ENCODE measurements at regions not wholly inside any gene's neighbourhood (a gene's known extent, or its start where the extent isn't known, plus 50 kb on each side); places are given as distances from the start of the nearest gene placed in this dataset.

DNA sequence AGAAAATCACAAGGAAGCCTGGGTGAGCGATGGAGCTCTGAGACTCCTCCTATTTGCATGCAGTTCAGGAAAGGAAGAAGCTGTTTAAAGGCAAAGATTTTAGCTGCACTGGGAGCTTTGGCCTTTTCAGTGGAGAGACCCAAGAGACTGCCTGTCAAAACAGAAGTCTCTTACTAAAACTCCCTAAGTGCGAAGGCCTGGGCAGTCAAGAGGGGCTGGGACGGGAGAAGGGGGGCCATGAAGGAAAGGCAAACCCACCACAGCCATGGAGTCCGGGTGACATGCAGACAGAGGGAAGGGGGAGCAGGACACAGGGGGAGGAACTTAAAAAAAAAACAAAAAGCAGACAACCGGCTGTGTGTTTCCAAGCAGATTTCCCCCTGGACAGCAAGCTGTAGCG is 537.6 kb upstream of the NOX3 start:
- TF ChIP-seq SMC3 (IDR thresholded peaks at IDR 0.05; ENCODE audit: low read depth, low read length) (no peak), MXI1 (IDR thresholded peaks at IDR 0.05; ENCODE audit: borderline replicate concordance, low read depth, low read length) (no peak), POLR2A (IDR thresholded peaks at IDR 0.05; ENCODE audit: low read depth, low read length) (no peak), BHLHE40 (IDR thresholded peaks at IDR 0.05; ENCODE audit: low read depth, low read length) (no peak), NFE2L2 (IDR thresholded peaks at IDR 0.05; ENCODE audit: low read depth, low read length) (no peak), FOS (IDR thresholded peaks at IDR 0.05; ENCODE audit: low read depth, low read length) (no peak), RAD21 (IDR thresholded peaks at IDR 0.05; ENCODE audit: low read length) (no peak), CEBPB (IDR thresholded peaks at IDR 0.05; ENCODE audit: low read depth, low read length) (no peak)
- TF ChIP-seq, protein P1, sequence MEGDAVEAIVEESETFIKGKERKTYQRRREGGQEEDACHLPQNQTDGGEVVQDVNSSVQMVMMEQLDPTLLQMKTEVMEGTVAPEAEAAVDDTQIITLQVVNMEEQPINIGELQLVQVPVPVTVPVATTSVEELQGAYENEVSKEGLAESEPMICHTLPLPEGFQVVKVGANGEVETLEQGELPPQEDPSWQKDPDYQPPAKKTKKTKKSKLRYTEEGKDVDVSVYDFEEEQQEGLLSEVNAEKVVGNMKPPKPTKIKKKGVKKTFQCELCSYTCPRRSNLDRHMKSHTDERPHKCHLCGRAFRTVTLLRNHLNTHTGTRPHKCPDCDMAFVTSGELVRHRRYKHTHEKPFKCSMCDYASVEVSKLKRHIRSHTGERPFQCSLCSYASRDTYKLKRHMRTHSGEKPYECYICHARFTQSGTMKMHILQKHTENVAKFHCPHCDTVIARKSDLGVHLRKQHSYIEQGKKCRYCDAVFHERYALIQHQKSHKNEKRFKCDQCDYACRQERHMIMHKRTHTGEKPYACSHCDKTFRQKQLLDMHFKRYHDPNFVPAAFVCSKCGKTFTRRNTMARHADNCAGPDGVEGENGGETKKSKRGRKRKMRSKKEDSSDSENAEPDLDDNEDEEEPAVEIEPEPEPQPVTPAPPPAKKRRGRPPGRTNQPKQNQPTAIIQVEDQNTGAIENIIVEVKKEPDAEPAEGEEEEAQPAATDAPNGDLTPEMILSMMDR (conservative IDR thresholded peaks at IDR 0.05; ENCODE audit: low read depth, low read length) = no peak
- TF ChIP-seq, protein P2, sequence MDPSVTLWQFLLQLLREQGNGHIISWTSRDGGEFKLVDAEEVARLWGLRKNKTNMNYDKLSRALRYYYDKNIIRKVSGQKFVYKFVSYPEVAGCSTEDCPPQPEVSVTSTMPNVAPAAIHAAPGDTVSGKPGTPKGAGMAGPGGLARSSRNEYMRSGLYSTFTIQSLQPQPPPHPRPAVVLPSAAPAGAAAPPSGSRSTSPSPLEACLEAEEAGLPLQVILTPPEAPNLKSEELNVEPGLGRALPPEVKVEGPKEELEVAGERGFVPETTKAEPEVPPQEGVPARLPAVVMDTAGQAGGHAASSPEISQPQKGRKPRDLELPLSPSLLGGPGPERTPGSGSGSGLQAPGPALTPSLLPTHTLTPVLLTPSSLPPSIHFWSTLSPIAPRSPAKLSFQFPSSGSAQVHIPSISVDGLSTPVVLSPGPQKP (IDR thresholded peaks at IDR 0.05; ENCODE audit: borderline replicate concordance, low read depth, low read length) = no peak
